ENCODE measurements at regions not wholly inside any gene's neighbourhood (a gene's known extent, or its start where the extent isn't known, plus 50 kb on each side); places are given as distances from the start of the nearest gene placed in this dataset.

- Histone ChIP-seq H3K4me1 (no peaks in the 10 kb centered on the region), H3K36me3 (peaks cover 0 to 51% (median 35%) of the 10 kb centered on the region in 3 donors), H3K4me3 (no peak overlapping the region), H3K27ac (no peak overlapping the region), H3K9me3 (no peaks in the 10 kb centered on the region), H3K27me3 (no peaks in the 10 kb centered on the region)
- intact Hi-C loops (cut with DNase I): no loop called here
- ATAC-seq (no peak), DNase-seq (no peak), FAIRE-seq (no peak)
- WGBS, 2 donors: 96 to 98% methylated on average over 23 of the region's 23 CpGs
- TF ChIP-seq CTCF (IDR thresholded peaks at IDR 0.05): no peak
These were observed 130.1 kb downstream of the PTPRS start for GRCh38 chr19:5210556-5210955.

DNA sequence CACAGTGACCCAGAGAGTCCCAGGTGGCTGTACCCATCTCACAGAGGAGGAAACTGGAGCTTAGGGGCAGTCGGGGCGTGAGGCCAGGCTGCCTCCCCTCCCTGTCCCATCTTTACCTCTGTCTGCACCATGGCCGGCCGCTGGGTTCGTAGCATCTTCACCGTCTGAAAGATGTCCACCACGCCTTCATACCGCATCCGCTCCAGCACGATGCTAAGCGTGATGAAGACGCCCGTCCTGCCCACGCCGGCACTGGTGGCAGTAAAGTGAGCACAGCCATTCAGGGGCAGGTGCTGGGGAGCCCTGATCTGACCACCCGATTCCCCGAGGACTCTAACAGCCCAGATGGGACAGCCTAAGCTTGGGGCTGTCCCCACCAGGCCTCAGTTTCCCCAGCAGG is 132.8 kb downstream of the PTPRS start:
- H3K27me3 ChIP-seq: no peaks in the 10 kb centered on the region
- no peak for FAIRE-seq
- no peak overlapping the region for H3K27ac ChIP-seq
- H3K36me3 ChIP-seq: peaks cover 0 to 29% (median 20%) of the 10 kb centered on the region in 3 donors
- H3K4me3 ChIP-seq: no peak overlapping the region
- TF ChIP-seq CTCF (IDR thresholded peaks at IDR 0.05): no peak
- 93 to 96% methylated on average over 17 of the region's 17 CpGs for WGBS, 2 donors
- H3K4me1 ChIP-seq: no peaks in the 10 kb centered on the region
- no peak for DNase-seq
- H3K9me3 ChIP-seq: no peaks in the 10 kb centered on the region
- no peak for ATAC-seq
- intact Hi-C loops (cut with DNase I): no loop called here

GRCh38 chr19:5206751-5207075 is 133.9 kb downstream of the PTPRS start:
- 93 to 97% methylated on average over 11 of the region's 11 CpGs for WGBS, 2 donors
- Histone ChIP-seq H3K27ac (no peak overlapping the region), H3K9me3 (no peaks in the 10 kb centered on the region), H3K27me3 (no peaks in the 10 kb centered on the region), H3K4me3 (no peak overlapping the region), H3K4me1 (no peaks in the 10 kb centered on the region), H3K36me3 (peaks cover 0 to 23% (median 17%) of the 10 kb centered on the region in 3 donors)
- FAIRE-seq (no peak), DNase-seq (no peak), ATAC-seq (no peak)
- no peak for TF ChIP-seq CTCF (IDR thresholded peaks at IDR 0.05)
- intact Hi-C loops (cut with DNase I): no loop called here

- no peak for FAIRE-seq
- 89 to 94% methylated on average over 29 of the region's 29 CpGs for WGBS, 2 donors
- intact Hi-C loops (cut with DNase I): no loop called here
These were observed 134.5 kb downstream of the PTPRS start for GRCh38 chr19:5205937-5206750.

More at GRCh38 chr19:5205937-5206750, 134.5 kb downstream of the PTPRS start:
- ATAC-seq (no peak), DNase-seq (no peak)
- no peak overlapping the region for H3K27ac ChIP-seq
- no peaks in the 10 kb centered on the region for H3K4me1 ChIP-seq
- H3K36me3 ChIP-seq: peaks cover 0 to 18% (median 11%) of the 10 kb centered on the region in 3 donors
- no peaks in the 10 kb centered on the region for H3K27me3 ChIP-seq
- no peak overlapping the region for H3K4me3 ChIP-seq
- no peak for TF ChIP-seq CTCF (IDR thresholded peaks at IDR 0.05)
- no peaks in the 10 kb centered on the region for H3K9me3 ChIP-seq
